ENCODE measurements at regions not wholly inside any gene's neighbourhood (a gene's known extent, or its start where the extent isn't known, plus 50 kb on each side); places are given as distances from the start of the nearest gene placed in this dataset.

GRCh38 chr21:35529171-35529863, 480.2 kb upstream of the RUNX1 start:
- Histone ChIP-seq H2AFZ (ENCODE audit: low read depth, low read length) (no peak overlapping the region), H3K4me3 (replicated peaks in 1 of 3; ENCODE audit: insufficient read depth in 1 of 3, low read depth in 1 of 3, low read length in 3 of 3) (no peak overlapping the region), H3K27me3 (ENCODE audit: control insufficient read depth in 2 of 2, insufficient read depth in 2 of 2, low read length in 2 of 2) (peaks cover 0 to 13% of the 10 kb centered on the region in 2 experiments), H3K4me2 (ENCODE audit: insufficient read depth, low read length) (no peak overlapping the region), H3K9me3 (replicated peaks; ENCODE audit: control insufficient read depth, insufficient read depth, low read length) (no peaks in the 10 kb centered on the region), H3K36me3 (ENCODE audit: control insufficient read depth in 2 of 2, extremely low read depth in 1 of 2, insufficient read depth in 2 of 2, low read length in 2 of 2) (no peaks in the 10 kb centered on the region), H3K9ac (replicated peaks; ENCODE audit: extremely low read depth, insufficient read depth, low read length) (no peak overlapping the region), H3K79me2 (ENCODE audit: control insufficient read depth, insufficient read depth, low read length) (no peaks in the 10 kb centered on the region), H4K20me1 (replicated peaks; ENCODE audit: control insufficient read depth, extremely low read depth, insufficient read depth, low read length) (no peaks in the 10 kb centered on the region), H3K27ac (ENCODE audit: insufficient read depth, low read depth, low read length) (no peak overlapping the region), H3K9me1 (replicated peaks; ENCODE audit: control insufficient read depth, extremely low read depth, insufficient read depth, low read length) (no peaks in the 10 kb centered on the region), H3K4me1 (ENCODE audit: control insufficient read depth, extremely low read depth, insufficient read depth, low read length) (peaks cover 6% of the 10 kb centered on the region)
- FAIRE-seq (no peak), DNase-seq (ENCODE audit: low read depth, low spot score) (no peak)
- no TSS peak for BruUV-seq (replicated peaks)
- dilution Hi-C loops (cut with MboI; ENCODE audit: extremely low pct_ligation_motif_present, low sequenced_read_pairs), result no loop called here
- ChIA-PET POLR2A (no interaction called here), CTCF (no interaction called here)
- TF ChIP-seq, protein P1, sequence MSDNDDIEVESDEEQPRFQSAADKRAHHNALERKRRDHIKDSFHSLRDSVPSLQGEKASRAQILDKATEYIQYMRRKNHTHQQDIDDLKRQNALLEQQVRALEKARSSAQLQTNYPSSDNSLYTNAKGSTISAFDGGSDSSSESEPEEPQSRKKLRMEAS (IDR thresholded peaks at IDR 0.05; ENCODE audit: insufficient read depth, insufficient read length), result no peak
- TF ChIP-seq FOS (IDR thresholded peaks at IDR 0.05; ENCODE audit: borderline replicate concordance, insufficient read depth, low read length) (no peak), CTCF (IDR thresholded peaks at IDR 0.05; ENCODE audit: extremely low read depth in 1 of 2, insufficient read depth in 1 of 2, low read depth in 1 of 2, low read length in 2 of 2) (no peak), MYC (IDR thresholded peaks at IDR 0.05; ENCODE audit: low read depth, low read length) (no peak), POLR2AphosphoS5 (IDR thresholded peaks at IDR 0.05; ENCODE audit: insufficient read depth, low read depth, low read length) (no peak), POLR2A (IDR thresholded peaks at IDR 0.05; ENCODE audit: low read depth, low read length) (no peak), GATA2 (IDR thresholded peaks at IDR 0.05; ENCODE audit: insufficient read depth, insufficient read length, low read depth, low read length) (no peak)
- intact Hi-C loops (cut with micrococcal nuclease), result no loop called here

Data from endothelial cell of umbilical vein (primary cell).